ENCODE measurements at regions not wholly inside any gene's neighbourhood (a gene's known extent, or its start where the extent isn't known, plus 50 kb on each side); places are given as distances from the start of the nearest gene placed in this dataset.
"Not testable (repeated sequence)": the region's sequence is repeated elsewhere in the genome, so short reads cannot be mapped to it uniquely, and the experiment has no call there.

DNA sequence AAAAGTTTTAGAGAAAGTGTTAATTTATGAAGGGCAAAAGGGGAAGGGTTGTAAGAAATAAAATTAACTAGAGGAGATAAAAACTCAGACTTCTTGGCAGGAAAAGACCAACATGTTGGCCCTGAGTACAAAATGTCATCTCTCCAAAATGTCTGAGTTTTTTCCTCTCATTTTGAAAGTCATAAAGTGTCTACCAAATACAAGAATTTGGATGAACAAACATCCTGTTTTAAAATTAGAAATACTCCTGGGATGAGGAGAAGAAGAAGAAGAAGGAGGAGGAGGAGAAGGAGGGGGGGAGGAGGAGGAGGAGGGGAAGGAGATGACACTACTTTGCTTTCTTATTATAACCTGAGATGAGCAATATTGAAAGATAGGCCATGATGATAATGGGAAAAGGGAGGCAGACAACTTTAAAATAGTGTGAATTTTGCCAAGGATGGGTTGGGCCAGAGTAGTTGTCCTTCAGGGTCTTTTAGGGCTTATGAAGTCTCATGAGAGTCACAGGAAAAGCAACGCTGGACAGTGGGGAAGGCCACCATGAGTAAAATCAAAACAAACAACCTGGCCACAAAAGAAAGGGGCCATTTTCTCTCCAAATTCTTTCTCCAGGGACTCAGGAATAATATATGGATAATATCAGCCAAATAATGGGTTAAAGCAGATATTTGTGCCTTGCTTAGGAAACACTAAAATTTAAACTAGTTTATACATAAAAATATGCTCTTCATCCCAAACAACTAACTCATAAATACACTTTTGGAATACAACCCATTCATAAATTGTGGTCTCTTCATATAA is 632.9 kb downstream of the EPHA3 start:
- no peak overlapping the region for H3K27ac ChIP-seq
- no peaks in the 10 kb centered on the region for H3K4me1 ChIP-seq
- no peaks in the 10 kb centered on the region for H3K9me3 ChIP-seq
- ATAC-seq, result no peak
- H3K27me3 ChIP-seq, result no peaks in the 10 kb centered on the region
- H3K4me3 ChIP-seq, result no peak overlapping the region
- WGBS, 2 donors (ENCODE audit: low coverage in 1 of 2), result 67 to 71% methylated on average over 1 of the region's 1 CpG
- TF ChIP-seq, protein P1, sequence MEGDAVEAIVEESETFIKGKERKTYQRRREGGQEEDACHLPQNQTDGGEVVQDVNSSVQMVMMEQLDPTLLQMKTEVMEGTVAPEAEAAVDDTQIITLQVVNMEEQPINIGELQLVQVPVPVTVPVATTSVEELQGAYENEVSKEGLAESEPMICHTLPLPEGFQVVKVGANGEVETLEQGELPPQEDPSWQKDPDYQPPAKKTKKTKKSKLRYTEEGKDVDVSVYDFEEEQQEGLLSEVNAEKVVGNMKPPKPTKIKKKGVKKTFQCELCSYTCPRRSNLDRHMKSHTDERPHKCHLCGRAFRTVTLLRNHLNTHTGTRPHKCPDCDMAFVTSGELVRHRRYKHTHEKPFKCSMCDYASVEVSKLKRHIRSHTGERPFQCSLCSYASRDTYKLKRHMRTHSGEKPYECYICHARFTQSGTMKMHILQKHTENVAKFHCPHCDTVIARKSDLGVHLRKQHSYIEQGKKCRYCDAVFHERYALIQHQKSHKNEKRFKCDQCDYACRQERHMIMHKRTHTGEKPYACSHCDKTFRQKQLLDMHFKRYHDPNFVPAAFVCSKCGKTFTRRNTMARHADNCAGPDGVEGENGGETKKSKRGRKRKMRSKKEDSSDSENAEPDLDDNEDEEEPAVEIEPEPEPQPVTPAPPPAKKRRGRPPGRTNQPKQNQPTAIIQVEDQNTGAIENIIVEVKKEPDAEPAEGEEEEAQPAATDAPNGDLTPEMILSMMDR (IDR thresholded peaks at IDR 0.05), result no peak
- no peak for TF ChIP-seq POLR2A (IDR thresholded peaks at IDR 0.05)
- TF ChIP-seq EP300 (IDR thresholded peaks at IDR 0.05), result no peak
- TF ChIP-seq POLR2AphosphoS5 (IDR thresholded peaks at IDR 0.05), result no peak
- H3K36me3 ChIP-seq, result no peaks in the 10 kb centered on the region

DNA sequence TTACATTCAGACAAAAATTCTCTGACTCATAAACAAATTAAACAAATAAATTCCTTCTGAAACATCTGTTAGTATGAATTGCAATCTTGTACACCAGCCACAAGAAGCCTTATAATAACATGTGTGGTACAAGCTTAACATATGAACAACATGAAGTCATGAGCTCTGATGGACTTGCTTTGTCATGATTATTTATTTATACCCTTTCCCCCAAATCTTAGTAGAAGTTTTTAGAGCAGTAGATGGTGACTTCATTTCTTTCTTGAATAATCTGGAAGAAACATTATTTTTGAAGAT is 633.4 kb downstream of the EPHA3 start:
- H3K36me3 ChIP-seq, result no peaks in the 10 kb centered on the region
- no peaks in the 10 kb centered on the region for H3K27me3 ChIP-seq
- no peak for ATAC-seq
- no peak overlapping the region for H3K27ac ChIP-seq
- H3K4me1 ChIP-seq, result no peaks in the 10 kb centered on the region
- no peaks in the 10 kb centered on the region for H3K9me3 ChIP-seq
- no peak overlapping the region for H3K4me3 ChIP-seq
- no peak for TF ChIP-seq POLR2AphosphoS5 (IDR thresholded peaks at IDR 0.05)

DNA sequence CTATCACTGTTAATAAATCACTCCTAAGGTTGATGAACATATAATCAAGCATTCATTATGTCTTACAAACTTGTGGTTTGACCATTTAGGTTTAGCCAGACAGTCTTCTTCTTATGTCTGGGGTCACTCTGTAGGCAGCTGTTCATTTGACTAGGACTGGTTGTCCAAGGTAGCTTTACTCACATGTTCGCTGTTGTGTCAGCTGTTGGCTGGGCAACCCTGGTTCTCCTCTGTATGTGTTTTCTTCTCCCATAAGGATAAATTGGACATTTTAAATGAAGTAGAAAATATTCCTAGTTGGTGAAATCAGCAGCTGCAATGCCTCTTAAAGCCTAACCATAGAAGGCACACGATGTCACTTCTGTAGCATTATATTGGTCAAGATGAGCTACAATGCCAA is 635.1 kb downstream of the EPHA3 start:
- 90 to 100% methylated on average over 2 of the region's 2 CpGs for WGBS, 2 donors (ENCODE audit: low coverage in 1 of 2)
- TF ChIP-seq EP300 (IDR thresholded peaks at IDR 0.05), result no peak
- no peak for TF ChIP-seq POLR2AphosphoS5 (IDR thresholded peaks at IDR 0.05)
- TF ChIP-seq POLR2A (IDR thresholded peaks at IDR 0.05), result no peak
- TF ChIP-seq, protein P1 (IDR thresholded peaks at IDR 0.05), result no peak
- no peaks in the 10 kb centered on the region for H3K4me1 ChIP-seq

DNA sequence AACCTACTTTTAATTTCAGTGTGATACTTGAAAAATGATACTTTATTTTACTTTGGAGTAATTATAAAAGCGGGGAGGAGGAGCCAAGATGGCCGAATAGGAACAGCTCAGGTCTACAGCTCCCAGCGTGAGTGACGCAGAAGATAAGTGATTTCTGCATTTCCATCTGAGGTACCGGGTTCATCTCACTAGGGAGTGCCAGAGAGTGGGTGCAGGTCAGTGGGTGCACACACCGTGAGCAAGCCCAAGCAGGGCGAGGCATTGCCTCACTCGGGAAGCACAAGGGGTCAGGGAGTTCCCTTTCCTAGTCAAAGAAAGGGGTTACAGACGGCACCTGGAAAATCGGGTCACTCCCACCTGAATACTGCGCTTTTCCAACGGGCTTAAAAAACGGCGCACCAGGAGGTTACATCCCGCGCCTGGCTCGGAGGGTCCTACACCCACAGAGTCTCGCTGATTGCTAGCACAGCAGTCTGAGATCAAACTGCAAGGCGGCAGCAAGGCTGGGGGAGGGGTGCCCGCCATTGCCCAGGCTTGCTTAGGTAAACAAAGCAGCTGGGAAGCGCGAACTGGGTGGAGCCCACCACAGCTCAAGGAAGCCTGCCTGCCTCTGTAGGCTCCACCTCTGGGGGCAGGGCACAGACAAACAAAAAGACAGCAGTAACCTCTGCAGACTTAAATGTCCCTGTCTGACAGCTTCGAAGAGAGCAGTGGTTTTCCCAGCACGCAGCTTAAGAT is 640.3 kb downstream of the EPHA3 start:
- not testable (repeated sequence) for H3K27me3 ChIP-seq, H3K4me1 ChIP-seq, H3K27ac ChIP-seq, H3K36me3 ChIP-seq, ATAC-seq, H3K9me3 ChIP-seq, H3K4me3 ChIP-seq
- 91 to 100% methylated on average over 4 to 8 of the region's 24 CpGs for WGBS, 2 donors (ENCODE audit: low coverage in 1 of 2)

More for the DNA sequence above, 635.1 kb downstream of the EPHA3 start:
- Histone ChIP-seq H3K36me3 (no peaks in the 10 kb centered on the region), H3K27me3 (no peaks in the 10 kb centered on the region), H3K9me3 (no peaks in the 10 kb centered on the region), H3K27ac (no peak overlapping the region), H3K4me3 (no peak overlapping the region)
- no peak for ATAC-seq

DNA sequence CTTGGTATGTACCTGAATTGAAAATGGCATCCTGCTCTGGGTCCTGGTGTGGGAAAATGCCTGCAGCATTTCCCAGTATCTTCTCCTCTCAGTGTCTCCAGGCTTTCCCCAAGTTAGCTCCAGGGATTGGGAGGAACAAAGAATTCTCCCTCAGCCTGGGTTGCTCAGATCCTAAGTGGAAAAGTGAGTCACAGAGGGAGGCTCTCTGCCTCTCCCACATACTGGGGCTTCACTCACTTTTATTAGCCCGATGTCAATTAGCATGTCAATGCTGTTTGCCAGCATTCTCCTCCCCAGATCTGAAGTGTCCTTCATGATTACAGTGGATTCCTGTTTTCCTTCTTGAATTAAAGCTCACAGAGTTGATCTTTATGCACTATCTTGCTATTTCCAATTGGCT is 655.0 kb downstream of the EPHA3 start:
- Histone ChIP-seq H3K36me3 (no peaks in the 10 kb centered on the region), H3K27ac (no peak overlapping the region), H3K27me3 (no peaks in the 10 kb centered on the region), H3K4me3 (no peak overlapping the region), H3K4me1 (no peaks in the 10 kb centered on the region), H3K9me3 (peaks cover 0 to 13% (median 0%) of the 10 kb centered on the region in 3 donors)
- TF ChIP-seq EP300 (IDR thresholded peaks at IDR 0.05), result no peak
- no peak for ATAC-seq
- 100% methylated on average over 1 of the region's 1 CpG for WGBS, 2 donors (ENCODE audit: low coverage in 1 of 2)

DNA sequence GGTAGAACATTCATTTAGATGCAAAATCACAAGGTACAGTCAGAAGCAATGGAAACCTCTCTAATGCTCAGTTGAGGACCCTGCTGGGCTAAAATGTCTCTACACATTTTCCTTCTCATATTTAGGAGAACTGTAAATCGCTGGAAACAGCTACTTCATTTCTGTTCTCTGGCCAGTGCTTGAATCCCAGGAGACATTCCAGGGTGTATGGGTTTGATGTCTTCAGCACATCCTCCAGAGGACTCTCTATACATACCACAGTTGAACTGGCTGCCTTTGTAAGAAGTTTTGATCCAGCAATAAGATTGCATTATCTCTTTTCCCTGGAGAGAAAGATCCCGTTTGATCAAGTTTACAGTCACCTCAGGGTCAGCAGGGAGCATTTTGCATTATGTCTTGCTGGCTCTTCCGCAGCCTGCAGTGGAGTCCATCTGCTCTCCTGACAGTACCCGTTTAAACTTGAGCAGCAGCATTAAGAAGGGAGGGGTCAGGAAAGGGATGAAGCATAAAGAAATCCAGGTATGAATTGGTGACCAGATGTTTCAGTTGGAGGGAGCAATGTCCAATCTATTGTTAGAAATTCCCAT is 676.0 kb downstream of the EPHA3 start:
- Histone ChIP-seq H3K4me1 (no peaks in the 10 kb centered on the region), H3K9me3 (no peaks in the 10 kb centered on the region), H3K36me3 (no peaks in the 10 kb centered on the region), H3K27me3 (no peaks in the 10 kb centered on the region), H3K27ac (no peak overlapping the region), H3K4me3 (no peak overlapping the region)
- 29 to 40% methylated on average over 3 to 4 of the region's 4 CpGs for WGBS, 2 donors (ENCODE audit: low coverage in 1 of 2)
- TF ChIP-seq POLR2A (IDR thresholded peaks at IDR 0.05), result no peak
- TF ChIP-seq EP300 (IDR thresholded peaks at IDR 0.05), result no peak
- TF ChIP-seq, protein P1 (IDR thresholded peaks at IDR 0.05), result no peak
- no peak for TF ChIP-seq POLR2AphosphoS5 (IDR thresholded peaks at IDR 0.05)
- no peak for ATAC-seq

Measured in gastroesophageal sphincter (tissue), 4 donors.